Suprapubic skin (tissue), 4 donors: ENCODE measurements at regions not wholly inside any gene's neighbourhood (a gene's known extent, or its start where the extent isn't known, plus 50 kb on each side); places are given as distances from the start of the nearest gene placed in this dataset.

Source experiments
- CTCF ChIP-seq, 2 donors: fragments of 200-600 bp in 1 of 2; fragments of 450-650 bp in 1 of 2; sonication (generic) in 1 of 2; IDR thresholded peaks; one replicate each; pipeline ENCODE4 v1.5.1; 2016 to 2019; ENCODE audit warnings: antibody characterized with exemption in 2 of 2, mild to moderate bottlenecking in 1 of 2, moderate library complexity in 1 of 2
- EP300 ChIP-seq: sonication (generic); formaldehyde crosslinking; IDR thresholded peaks from one replicate; pipeline ENCODE4 v1.6.1; 2017; ENCODE audit warnings: antibody characterized with exemption
- POLR2A ChIP-seq, 2 donors: fragments of 450-650 bp; IDR thresholded peaks; one replicate each; pipeline ENCODE4 v1.6.1; 2017; ENCODE audit warnings: antibody characterized with exemption in 2 of 2, mild to moderate bottlenecking in 2 of 2, moderate library complexity in 2 of 2
- POLR2AphosphoS5 ChIP-seq, 3 donors: sonication (generic); formaldehyde crosslinking; IDR thresholded peaks; one replicate each; pipeline ENCODE4 v1.6.1; 2017; ENCODE audit warnings: antibody characterized with exemption in 3 of 3

GRCh38 chr7:46357851-46358250 is 436.8 kb upstream of the IGFBP3 start:
- TF ChIP-seq POLR2AphosphoS5 (IDR thresholded peaks at IDR 0.05) (no peak), CTCF (IDR thresholded peaks at IDR 0.05) (no peak), EP300 (no peak), POLR2A (IDR thresholded peaks at IDR 0.05) (no peak)
